Epithelial cell of esophagus (primary cell): ENCODE measurements at regions not wholly inside any gene's neighbourhood (a gene's known extent, or its start where the extent isn't known, plus 50 kb on each side); places are given as distances from the start of the nearest gene placed in this dataset.

Experiments
- DNase-seq: peaks from one replicate; pipeline ENCODE4 v3.0.0; 2010; ENCODE audit warnings: low read depth
- H3K4me3 ChIP-seq: 2 replicates; pipeline ENCODE4 v1.5.1; 2011; ENCODE audit warnings: mild to moderate bottlenecking, low read length, control low read depth
- CTCF ChIP-seq: IDR thresholded peaks from 2 replicates; pipeline ENCODE4 v1.5.1; 2011; ENCODE audit warnings: low read depth, mild to moderate bottlenecking, low read length, control low read depth, inconsistent platforms; ENCODE audit not compliant: insufficient read depth; ENCODE audit errors: missing control alignments

DNA sequence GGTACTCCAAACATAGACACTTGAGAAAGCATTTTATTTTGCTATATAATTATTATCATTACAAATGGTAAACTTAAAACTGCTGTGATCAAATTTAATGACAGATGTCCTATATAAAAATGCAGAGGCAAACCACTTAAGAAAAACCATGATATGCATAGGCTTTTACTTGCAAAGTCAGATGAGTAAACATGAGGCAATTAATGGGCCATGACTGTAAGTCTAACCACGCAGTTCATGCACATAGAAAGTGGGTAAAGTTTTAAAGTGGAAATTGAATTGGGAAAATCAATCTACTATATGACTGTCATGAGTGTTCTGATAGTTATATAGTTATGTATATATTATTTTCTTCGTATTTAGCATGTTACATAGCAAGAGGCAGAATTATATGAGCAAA, 219.2 kb downstream of the PTPRC start:
- H3K4me3 ChIP-seq = no peak overlapping the region
- no peak for TF ChIP-seq CTCF
- no peak for DNase-seq

GRCh38 chr1:198860371-198860770, 221.5 kb downstream of the PTPRC start:
- H3K4me3 ChIP-seq = no peak overlapping the region
- no peak for TF ChIP-seq CTCF
- no peak for DNase-seq

DNA sequence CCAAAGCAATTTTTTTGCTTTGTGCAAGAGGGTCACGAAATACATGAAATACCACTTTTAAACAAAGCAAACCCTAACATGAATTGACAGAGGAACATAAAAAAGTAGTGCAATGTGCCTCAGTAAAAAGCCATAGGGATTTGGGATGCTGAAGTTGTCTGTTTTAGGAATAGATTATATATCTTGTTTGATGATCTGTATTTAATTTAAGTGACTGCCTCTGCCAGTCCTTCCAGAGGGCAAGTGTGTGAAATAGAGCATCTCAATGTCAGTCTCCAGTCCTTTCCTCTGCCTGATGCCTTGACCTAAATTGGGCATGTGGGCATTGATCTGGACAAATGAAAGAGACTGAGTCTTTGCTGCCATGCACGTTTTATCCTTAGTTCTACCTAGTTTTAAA, 222.8 kb downstream of the PTPRC start:
- no peak for DNase-seq
- TF ChIP-seq CTCF = no peak
- no peak overlapping the region for H3K4me3 ChIP-seq

DNA sequence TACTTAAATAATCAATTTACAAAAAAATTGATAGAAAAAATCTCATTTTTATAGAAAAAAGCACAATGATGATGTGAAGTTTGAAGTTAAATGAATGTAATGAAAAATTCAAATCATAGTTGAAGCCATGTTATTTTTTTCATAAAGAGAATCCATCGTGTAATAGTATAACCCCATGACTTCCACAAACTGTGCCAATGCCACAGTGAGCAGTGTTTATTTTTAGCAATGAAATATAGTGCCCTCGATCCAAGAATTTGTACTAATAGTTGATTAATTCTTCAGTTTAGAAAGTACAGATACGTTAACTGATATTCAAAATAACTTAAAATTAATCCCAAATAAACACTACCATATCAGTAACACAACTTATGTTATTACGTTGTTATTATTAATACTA, 225.9 kb downstream of the PTPRC start:
- DNase-seq = no peak
- TF ChIP-seq CTCF = no peak
- no peak overlapping the region for H3K4me3 ChIP-seq

- no peak for DNase-seq
- H3K4me3 ChIP-seq = no peak overlapping the region
- TF ChIP-seq CTCF = no peak
These were observed 226.5 kb downstream of the PTPRC start for GRCh38 chr1:198865319-198865718.

DNA sequence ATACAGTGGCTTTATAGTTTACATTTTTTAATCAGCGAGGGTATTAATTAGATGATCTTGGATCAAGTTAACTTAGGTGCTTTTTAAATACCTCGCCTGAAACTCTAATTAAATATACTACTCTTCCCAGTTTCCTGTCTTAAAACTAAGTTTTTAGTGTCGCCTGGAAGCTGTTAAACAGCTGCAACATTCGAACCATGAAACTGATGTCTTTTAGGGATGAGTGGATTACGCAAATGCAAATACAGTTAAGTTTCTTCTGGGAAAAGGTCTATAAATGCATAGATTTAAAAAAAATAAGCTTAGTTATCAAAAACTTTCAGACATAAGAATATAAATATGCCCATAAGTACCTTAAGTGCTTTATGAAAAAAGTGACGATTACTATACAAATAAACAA, 228.3 kb downstream of the PTPRC start:
- no peak for DNase-seq
- TF ChIP-seq CTCF = no peak
- H3K4me3 ChIP-seq = no peak overlapping the region

- no peak for DNase-seq
- TF ChIP-seq CTCF = no peak
These were observed 234.9 kb downstream of the PTPRC start for GRCh38 chr1:198873696-198874230.

More at GRCh38 chr1:198873696-198874230, 234.9 kb downstream of the PTPRC start:
- H3K4me3 ChIP-seq = no peak overlapping the region
